ENCODE measurements at regions not wholly inside any gene's neighbourhood (a gene's known extent, or its start where the extent isn't known, plus 50 kb on each side); places are given as distances from the start of the nearest gene placed in this dataset.

DNA sequence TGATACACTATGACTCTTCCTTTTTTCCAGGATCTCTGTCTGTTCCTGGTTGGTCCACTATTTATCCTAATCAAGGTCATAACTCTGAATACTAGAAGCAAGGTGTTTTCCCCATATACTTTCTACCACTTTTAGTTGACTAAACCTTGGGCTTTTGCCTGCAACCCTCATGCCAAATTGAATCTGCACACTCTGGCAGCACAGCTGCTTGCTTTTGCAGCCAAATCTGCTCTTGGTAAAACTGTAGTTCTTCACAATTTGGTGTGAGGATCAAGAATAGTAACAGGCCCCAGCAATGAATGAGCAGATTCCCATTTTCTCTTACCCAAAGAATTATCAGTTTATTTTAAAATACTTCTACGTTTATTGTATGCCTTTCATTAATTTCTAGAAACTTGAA, 586.5 kb upstream of the CNTN5 start:
- TF ChIP-seq, protein P1, sequence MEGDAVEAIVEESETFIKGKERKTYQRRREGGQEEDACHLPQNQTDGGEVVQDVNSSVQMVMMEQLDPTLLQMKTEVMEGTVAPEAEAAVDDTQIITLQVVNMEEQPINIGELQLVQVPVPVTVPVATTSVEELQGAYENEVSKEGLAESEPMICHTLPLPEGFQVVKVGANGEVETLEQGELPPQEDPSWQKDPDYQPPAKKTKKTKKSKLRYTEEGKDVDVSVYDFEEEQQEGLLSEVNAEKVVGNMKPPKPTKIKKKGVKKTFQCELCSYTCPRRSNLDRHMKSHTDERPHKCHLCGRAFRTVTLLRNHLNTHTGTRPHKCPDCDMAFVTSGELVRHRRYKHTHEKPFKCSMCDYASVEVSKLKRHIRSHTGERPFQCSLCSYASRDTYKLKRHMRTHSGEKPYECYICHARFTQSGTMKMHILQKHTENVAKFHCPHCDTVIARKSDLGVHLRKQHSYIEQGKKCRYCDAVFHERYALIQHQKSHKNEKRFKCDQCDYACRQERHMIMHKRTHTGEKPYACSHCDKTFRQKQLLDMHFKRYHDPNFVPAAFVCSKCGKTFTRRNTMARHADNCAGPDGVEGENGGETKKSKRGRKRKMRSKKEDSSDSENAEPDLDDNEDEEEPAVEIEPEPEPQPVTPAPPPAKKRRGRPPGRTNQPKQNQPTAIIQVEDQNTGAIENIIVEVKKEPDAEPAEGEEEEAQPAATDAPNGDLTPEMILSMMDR (IDR thresholded peaks at IDR 0.05) = no peak
- TF ChIP-seq POLR2A (IDR thresholded peaks at IDR 0.05) (no peak), POLR2AphosphoS5 (IDR thresholded peaks at IDR 0.05) (no peak), EP300 (IDR thresholded peaks at IDR 0.05) (no peak)

Data from sigmoid colon (tissue), 4 donors.